SK-N-SH treated with all-trans-retinoic acid at 6 μM for 48 hours (cell line): ENCODE measurements at regions not wholly inside any gene's neighbourhood (a gene's known extent, or its start where the extent isn't known, plus 50 kb on each side); places are given as distances from the start of the nearest gene placed in this dataset.

Experiments
- ATAC-seq: fragments of 200-7000 bp; cut with Tn5 transposase; 3 replicates; pipeline ENCODE4 v1.9.1; 2020; ENCODE audit warnings: mild to moderate bottlenecking, moderate library complexity
- CREB5 ChIP-seq: fragments of 250-450 bp; sonication (Bioruptor Pico); IDR thresholded peaks from 2 replicates; pipeline ENCODE4 v1.5.1; 2020; ENCODE audit warnings: low read depth, mild to moderate bottlenecking, moderate library complexity
- CSDC2 ChIP-seq: fragments of 250-450 bp; sonication (Bioruptor Pico); IDR thresholded peaks from 2 replicates; pipeline ENCODE4 v1.5.0; 2020; ENCODE audit warnings: mild to moderate bottlenecking, moderate library complexity
- ISL1 ChIP-seq: fragments of 250-450 bp; sonication (Bioruptor Pico); IDR thresholded peaks from 2 replicates; pipeline ENCODE4 v2.1.2; 2022; ENCODE audit warnings: mild to moderate bottlenecking, moderate library complexity
- OSR1 ChIP-seq: fragments of 250-450 bp; sonication (Bioruptor Pico); IDR thresholded peaks from 2 replicates; pipeline ENCODE4 v1.8.0; 2022; ENCODE audit warnings: moderate library complexity, mild to moderate bottlenecking, inconsistent platforms
- PATZ1 ChIP-seq: fragments of 250-450 bp; sonication (Bioruptor Pico); IDR thresholded peaks from 2 replicates; pipeline ENCODE4 v1.8.0; 2020; ENCODE audit warnings: mild to moderate bottlenecking, moderate library complexity, borderline replicate concordance
- POU6F1 ChIP-seq: fragments of 250-450 bp; sonication (Bioruptor Pico); IDR thresholded peaks from 2 replicates; pipeline ENCODE4 v1.8.0; 2021; ENCODE audit warnings: low read depth, mild to moderate bottlenecking, moderate library complexity, borderline replicate concordance
- PPARA ChIP-seq: fragments of 250-450 bp; sonication (Bioruptor Pico); IDR thresholded peaks from 2 replicates; pipeline ENCODE4 v1.5.0; 2020; ENCODE audit warnings: mild to moderate bottlenecking, borderline replicate concordance
- RARB ChIP-seq: fragments of 250-450 bp; sonication (Bioruptor Pico); IDR thresholded peaks from 2 replicates; pipeline ENCODE4 v1.8.0; 2021; ENCODE audit warnings: mild to moderate bottlenecking, moderate library complexity
- SNAI2 ChIP-seq: fragments of 250-450 bp; sonication (Bioruptor Pico); IDR thresholded peaks from 2 replicates; pipeline ENCODE4 v1.5.0; 2020; ENCODE audit warnings: mild to moderate bottlenecking, moderate library complexity
- TCF4 ChIP-seq: fragments of 250-450 bp; sonication (Bioruptor Pico); IDR thresholded peaks from 2 replicates; pipeline ENCODE4 v1.8.0; 2021; ENCODE audit warnings: mild to moderate bottlenecking, moderate library complexity, borderline replicate concordance
- TOX ChIP-seq: fragments of 250-450 bp; sonication (Bioruptor Pico); IDR thresholded peaks from 2 replicates; pipeline ENCODE4 v1.8.0; 2021; ENCODE audit warnings: mild to moderate bottlenecking, moderate library complexity, borderline replicate concordance
- TSHZ2 ChIP-seq: fragments of 250-450 bp; sonication (Bioruptor Pico); IDR thresholded peaks from 2 replicates; pipeline ENCODE4 v1.5.0; 2020; ENCODE audit warnings: mild to moderate bottlenecking, moderate library complexity
- ZC3H10 ChIP-seq: fragments of 250-450 bp; sonication (Bioruptor Pico); IDR thresholded peaks from 2 replicates; pipeline ENCODE4 v1.5.1; 2021; ENCODE audit warnings: mild to moderate bottlenecking, moderate library complexity
- ZFP3 ChIP-seq: fragments of 250-450 bp; sonication (Bioruptor Pico); IDR thresholded peaks from 2 replicates; pipeline ENCODE4 v1.5.0; 2020; ENCODE audit warnings: mild to moderate bottlenecking, moderate library complexity
- ZFP30 ChIP-seq: fragments of 450-650 bp; formaldehyde crosslinking; IDR thresholded peaks from 2 replicates; pipeline ENCODE4 v1.5.0; 2022; ENCODE audit warnings: mild to moderate bottlenecking, moderate library complexity
- ZNF565 ChIP-seq: fragments of 450-650 bp; formaldehyde crosslinking; conservative IDR thresholded peaks from 2 replicates; pipeline ENCODE4 v1.5.0; 2020; ENCODE audit warnings: low read depth, mild to moderate bottlenecking, moderate library complexity
- ZNF70 ChIP-seq: fragments of 450-650 bp; formaldehyde crosslinking; IDR thresholded peaks from 2 replicates; pipeline ENCODE4 v1.5.0; 2020; ENCODE audit warnings: mild to moderate bottlenecking, moderate library complexity
- ZNF8 ChIP-seq: fragments of 450-650 bp; formaldehyde crosslinking; IDR thresholded peaks from 2 replicates; pipeline ENCODE4 v1.5.0; 2020; ENCODE audit warnings: mild to moderate bottlenecking, moderate library complexity

GRCh38 chrX:139211568-139212182 lies 318.9 kb upstream of the F9 start (continued):
- no peak for TF ChIP-seq ZNF70 (CRISPR knock-in tag)
- no peak for TF ChIP-seq ZNF8
- TF ChIP-seq CREB5, result no peak
- TF ChIP-seq PATZ1, result no peak
- no peak for TF ChIP-seq ZFP30 (CRISPR knock-in tag)
- no peak for TF ChIP-seq ZFP3 (CRISPR knock-in tag)
- no peak for TF ChIP-seq TCF4
- no peak for TF ChIP-seq OSR1 (CRISPR knock-in tag)

GRCh38 chrX:139209342-139209741 lies 321.2 kb upstream of the F9 start:
- no peak for TF ChIP-seq ZFP30 (CRISPR knock-in tag)
- ATAC-seq, result no peak

GRCh38 chrX:139207655-139208054 lies 322.9 kb upstream of the F9 start:
- TF ChIP-seq ZNF70 (CRISPR knock-in tag) (no peak), ZFP3 (CRISPR knock-in tag) (no peak), ZNF565 (no peak), OSR1 (CRISPR knock-in tag) (no peak), PPARA (no peak), ISL1 (no peak), POU6F1 (CRISPR knock-in tag) (no peak), PATZ1 (no peak), ZC3H10 (CRISPR knock-in tag) (no peak), CREB5 (no peak), RARB (no peak), TCF4 (no peak), TOX (CRISPR knock-in tag) (no peak), CSDC2 (CRISPR knock-in tag) (no peak)
- ATAC-seq, result no peak

GRCh38 chrX:139206914-139207313 lies 323.6 kb upstream of the F9 start:
- TF ChIP-seq SNAI2 (CRISPR knock-in tag), result no peak
- TF ChIP-seq PATZ1, result no peak
- TF ChIP-seq TSHZ2 (CRISPR knock-in tag), result no peak
- TF ChIP-seq CSDC2 (CRISPR knock-in tag), result no peak
- ATAC-seq, result no peak
